ENCODE measurements at regions not wholly inside any gene's neighbourhood (a gene's known extent, or its start where the extent isn't known, plus 50 kb on each side); places are given as distances from the start of the nearest gene placed in this dataset.

GRCh38 chr7:113172726-113173125 lies 54.4 kb upstream of the SMIM30 start:
- TF ChIP-seq CTCF (conservative IDR thresholded peaks at IDR 0.05; ENCODE audit: low read length) (no peak), EZH2phosphoT487 (IDR thresholded peaks at IDR 0.05; ENCODE audit: borderline replicate concordance) (no peak)
